ENCODE measurements at regions not wholly inside any gene's neighbourhood (a gene's known extent, or its start where the extent isn't known, plus 50 kb on each side); places are given as distances from the start of the nearest gene placed in this dataset.

- TF ChIP-seq, protein P1, sequence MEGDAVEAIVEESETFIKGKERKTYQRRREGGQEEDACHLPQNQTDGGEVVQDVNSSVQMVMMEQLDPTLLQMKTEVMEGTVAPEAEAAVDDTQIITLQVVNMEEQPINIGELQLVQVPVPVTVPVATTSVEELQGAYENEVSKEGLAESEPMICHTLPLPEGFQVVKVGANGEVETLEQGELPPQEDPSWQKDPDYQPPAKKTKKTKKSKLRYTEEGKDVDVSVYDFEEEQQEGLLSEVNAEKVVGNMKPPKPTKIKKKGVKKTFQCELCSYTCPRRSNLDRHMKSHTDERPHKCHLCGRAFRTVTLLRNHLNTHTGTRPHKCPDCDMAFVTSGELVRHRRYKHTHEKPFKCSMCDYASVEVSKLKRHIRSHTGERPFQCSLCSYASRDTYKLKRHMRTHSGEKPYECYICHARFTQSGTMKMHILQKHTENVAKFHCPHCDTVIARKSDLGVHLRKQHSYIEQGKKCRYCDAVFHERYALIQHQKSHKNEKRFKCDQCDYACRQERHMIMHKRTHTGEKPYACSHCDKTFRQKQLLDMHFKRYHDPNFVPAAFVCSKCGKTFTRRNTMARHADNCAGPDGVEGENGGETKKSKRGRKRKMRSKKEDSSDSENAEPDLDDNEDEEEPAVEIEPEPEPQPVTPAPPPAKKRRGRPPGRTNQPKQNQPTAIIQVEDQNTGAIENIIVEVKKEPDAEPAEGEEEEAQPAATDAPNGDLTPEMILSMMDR (conservative IDR thresholded peaks at IDR 0.05; ENCODE audit: low read length), result peak; percentile 95
- TF ChIP-seq EZH2phosphoT487 (IDR thresholded peaks at IDR 0.05; ENCODE audit: borderline replicate concordance, low read depth, low read length), result no peak
Observed at GRCh38 chr6:217048-217659, 75.1 kb upstream of the DUSP22 start.
